Kidney epithelial cell (primary cell): ENCODE measurements at regions not wholly inside any gene's neighbourhood (a gene's known extent, or its start where the extent isn't known, plus 50 kb on each side); places are given as distances from the start of the nearest gene placed in this dataset.

Experiments used
- DNase-seq: peaks from one replicate; pipeline ENCODE4 v3.0.0-alpha.2; 2010; ENCODE audit warnings: low read depth
- H3K27me3 ChIP-seq: 2 replicates; pipeline ENCODE4 v1.6.0; 2011; ENCODE audit warnings: low read length; ENCODE audit not compliant: control insufficient read depth, insufficient read depth
- H3K36me3 ChIP-seq: 2 replicates; pipeline ENCODE4 v1.5.1; 2011; ENCODE audit warnings: low read length; ENCODE audit not compliant: control insufficient read depth, insufficient read depth
- H3K4me3 ChIP-seq: 2 replicates; pipeline ENCODE4 v1.5.1; 2011; ENCODE audit warnings: low read depth, mild to moderate bottlenecking, control low read depth, low read length
- CTCF ChIP-seq: IDR thresholded peaks from 2 replicates; pipeline ENCODE4 v1.5.1; 2011; ENCODE audit warnings: mild to moderate bottlenecking, moderate library complexity, low read length, control low read depth, inconsistent platforms; ENCODE audit not compliant: insufficient read depth, poor library complexity, severe bottlenecking

- Histone ChIP-seq H3K36me3 (no peaks in the 10 kb centered on the region), H3K4me3 (no peak overlapping the region), H3K27me3 (no peaks in the 10 kb centered on the region)
- no peak for TF ChIP-seq CTCF
- no peak for DNase-seq
Observed at GRCh38 chr2:129469389-129469788, 510.1 kb upstream of the RAB6C start.

GRCh38 chr2:129469871-129470270 is 509.6 kb upstream of the RAB6C start:
- Histone ChIP-seq H3K27me3 (no peaks in the 10 kb centered on the region), H3K36me3 (no peaks in the 10 kb centered on the region), H3K4me3 (no peak overlapping the region)
- no peak for TF ChIP-seq CTCF
- DNase-seq: no peak

GRCh38 chr2:129478902-129479517 is 500.5 kb upstream of the RAB6C start:
- TF ChIP-seq CTCF: no peak
- no peaks in the 10 kb centered on the region for H3K36me3 ChIP-seq

GRCh38 chr2:129479892-129480291 is 499.6 kb upstream of the RAB6C start:
- no peaks in the 10 kb centered on the region for H3K27me3 ChIP-seq
- TF ChIP-seq CTCF: no peak
- no peaks in the 10 kb centered on the region for H3K36me3 ChIP-seq
- H3K4me3 ChIP-seq: no peak overlapping the region
- DNase-seq: no peak

More at GRCh38 chr2:129478902-129479517, 500.5 kb upstream of the RAB6C start:
- Histone ChIP-seq H3K27me3 (no peaks in the 10 kb centered on the region), H3K4me3 (no peak overlapping the region)
- DNase-seq: no peak

GRCh38 chr2:129480790-129481189 is 498.7 kb upstream of the RAB6C start:
- H3K36me3 ChIP-seq: no peaks in the 10 kb centered on the region
- no peaks in the 10 kb centered on the region for H3K27me3 ChIP-seq
- DNase-seq: no peak
- TF ChIP-seq CTCF: no peak
- H3K4me3 ChIP-seq: no peak overlapping the region
